Activated effector memory CD4-positive, alpha-beta T cell treated with anti-CD3 and anti-CD28 coated beads, Interleukin-2, amount 50 U/mL, for 16 hours (primary cell): ENCODE measurements at regions not wholly inside any gene's neighbourhood (a gene's known extent, or its start where the extent isn't known, plus 50 kb on each side); places are given as distances from the start of the nearest gene placed in this dataset.

ENCODE experiments used
- DNase-seq: peaks from one replicate; pipeline ENCODE4 v3.0.0-alpha.2; 2020

DNA sequence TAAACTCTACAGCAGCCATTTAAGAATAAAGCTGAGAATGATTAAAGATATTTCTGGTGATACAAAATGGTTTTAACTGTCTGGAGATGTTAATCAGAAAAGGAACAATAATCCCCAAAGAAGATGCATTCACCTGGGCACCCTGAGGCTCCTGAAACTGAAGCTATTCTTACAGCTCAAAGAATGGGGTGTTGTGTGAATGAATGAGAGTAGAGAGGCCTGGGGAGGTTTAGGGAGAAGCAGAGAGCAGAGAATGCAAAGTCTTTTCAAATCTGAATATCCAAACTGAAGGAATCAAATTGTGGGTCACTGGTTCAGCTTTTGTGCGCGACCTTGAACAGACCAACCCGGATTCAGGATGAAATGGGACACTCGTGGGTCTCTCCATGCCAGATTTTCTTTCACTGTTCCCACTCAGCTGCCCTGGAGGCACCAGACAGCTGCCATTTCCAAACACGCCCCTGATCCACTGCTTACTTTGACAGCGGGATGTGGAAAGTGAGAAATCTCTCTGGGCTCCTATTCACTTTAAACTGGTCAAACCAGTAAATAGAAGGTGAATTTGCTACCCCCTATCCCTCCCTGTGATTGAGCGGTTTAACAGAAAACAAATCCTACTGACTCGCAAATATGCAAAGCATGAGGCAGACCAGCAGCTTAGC lies 485.5 kb upstream of the THBS1 start:
- DNase-seq = no peak

- no peak for DNase-seq
Observed at GRCh38 chr15:39096608-39097205, 484.2 kb upstream of the THBS1 start.

GRCh38 chr15:39099524-39099923 lies 481.4 kb upstream of the THBS1 start:
- DNase-seq = no peak

GRCh38 chr15:39100106-39100660 lies 480.7 kb upstream of the THBS1 start:
- DNase-seq = no peak

- no peak for DNase-seq
Observed at GRCh38 chr15:39102431-39102830, 478.4 kb upstream of the THBS1 start.

GRCh38 chr15:39106950-39107349 lies 473.9 kb upstream of the THBS1 start:
- no peak for DNase-seq

DNA sequence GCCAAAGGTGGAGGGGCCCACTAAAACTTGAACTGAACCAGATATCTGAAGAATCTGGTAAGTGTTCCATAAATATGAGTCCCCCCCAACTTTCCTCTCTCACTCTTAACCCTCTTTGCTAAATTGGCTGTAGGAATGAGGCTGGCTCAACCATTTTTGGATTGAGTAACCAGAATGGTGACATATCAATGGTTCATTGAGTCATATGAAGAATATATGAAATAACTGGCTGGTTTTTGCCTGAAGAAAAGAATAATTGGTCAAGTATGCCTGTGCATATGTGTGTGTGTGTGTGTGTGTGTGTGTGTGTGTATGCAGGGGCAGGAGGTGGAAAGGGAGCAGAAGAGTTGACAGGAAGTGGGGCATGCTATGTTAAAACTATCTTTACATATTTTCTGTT lies 472.9 kb upstream of the THBS1 start:
- no peak for DNase-seq

DNA sequence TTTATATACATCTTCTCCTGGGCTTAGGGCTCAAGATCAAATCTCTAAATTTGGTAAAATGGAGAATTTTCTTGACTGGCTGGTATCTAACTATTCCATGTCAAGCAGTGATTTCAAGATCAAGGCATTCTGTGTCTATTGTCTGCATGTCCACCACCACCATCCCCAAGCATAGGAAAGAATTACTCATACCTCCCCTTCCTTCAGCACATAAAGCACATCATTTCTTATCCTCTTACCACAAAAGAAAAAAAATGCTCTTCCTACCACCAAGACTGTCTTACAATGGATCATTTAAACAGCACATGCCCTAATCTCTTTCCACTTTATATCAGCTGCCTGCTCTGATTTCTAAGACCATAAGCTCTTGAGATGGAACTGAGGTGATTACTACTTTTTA lies 470.5 kb upstream of the THBS1 start:
- no peak for DNase-seq

GRCh38 chr15:39110746-39111145 lies 470.1 kb upstream of the THBS1 start:
- no peak for DNase-seq

DNA sequence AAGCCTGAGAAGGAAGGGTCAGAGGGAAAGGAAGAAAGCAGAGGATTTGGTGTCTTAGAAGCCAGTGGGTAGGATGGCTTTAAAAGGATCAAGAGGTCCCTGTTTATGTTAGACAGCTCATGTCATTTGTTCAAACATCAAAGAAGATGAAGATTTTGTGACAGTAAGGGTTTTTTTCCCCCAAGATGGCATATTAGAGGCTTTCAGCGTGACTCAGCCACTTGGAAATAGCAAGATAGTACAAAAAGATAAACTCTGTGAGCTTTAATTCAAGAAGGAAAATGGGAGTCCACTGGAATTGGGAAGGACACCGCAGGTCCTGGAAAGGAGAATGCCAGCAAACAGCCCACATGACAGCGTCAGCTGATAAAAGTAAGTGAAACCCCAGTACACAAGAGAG lies 467.1 kb upstream of the THBS1 start:
- no peak for DNase-seq

- DNase-seq = no peak
Observed at GRCh38 chr15:39114690-39115378, 466.0 kb upstream of the THBS1 start.

DNA sequence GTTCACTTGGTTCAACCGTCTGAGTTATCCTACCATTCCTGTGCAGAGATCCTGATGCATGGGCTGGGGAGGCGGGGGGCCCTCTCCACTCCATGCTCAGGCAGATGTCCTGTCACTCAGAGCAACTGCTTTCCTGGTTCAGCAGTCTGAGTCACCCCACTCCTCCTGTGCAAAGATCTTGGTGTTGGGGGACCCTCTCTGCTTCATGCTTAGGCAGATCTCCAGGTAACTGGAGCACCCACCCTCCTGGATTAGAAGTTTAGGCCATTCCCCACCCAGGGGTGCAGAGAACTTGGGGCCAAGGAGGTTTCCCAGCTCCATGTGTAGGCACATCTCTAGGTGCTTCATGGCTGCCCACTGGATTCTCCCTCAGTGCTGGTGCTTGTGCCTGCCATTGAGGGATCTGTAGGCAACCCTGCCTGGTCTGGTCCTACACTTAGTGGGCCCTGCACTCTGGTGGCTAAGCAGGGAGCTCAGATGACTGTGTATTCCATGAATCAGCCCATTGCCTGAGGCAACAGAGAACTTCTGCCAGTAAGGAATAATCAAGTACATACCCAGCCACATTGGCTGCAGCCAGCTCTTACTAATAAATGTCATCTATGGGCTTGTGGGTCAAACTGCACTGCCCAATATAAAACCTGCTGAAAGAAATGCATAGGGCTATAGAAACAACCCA lies 465.4 kb upstream of the THBS1 start:
- DNase-seq = no peak

DNA sequence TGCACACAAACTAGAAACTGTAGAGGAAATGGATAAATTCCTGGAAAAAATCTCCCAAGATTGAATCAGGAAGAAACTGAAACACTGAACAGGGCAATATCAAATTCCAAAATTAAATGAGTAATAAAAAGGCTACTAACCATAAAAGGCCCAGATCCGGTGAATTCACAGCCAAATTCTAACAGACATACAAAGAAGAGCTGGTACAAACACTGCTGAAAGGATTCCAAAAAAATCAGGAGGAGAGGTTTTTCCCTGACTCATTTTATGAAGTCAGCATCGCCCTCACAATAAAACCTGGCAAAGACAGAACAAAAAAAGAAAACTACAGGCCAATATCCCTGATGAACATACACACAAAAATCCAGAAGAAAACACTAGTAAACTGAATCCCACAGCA lies 462.4 kb upstream of the THBS1 start:
- DNase-seq = no peak

DNA sequence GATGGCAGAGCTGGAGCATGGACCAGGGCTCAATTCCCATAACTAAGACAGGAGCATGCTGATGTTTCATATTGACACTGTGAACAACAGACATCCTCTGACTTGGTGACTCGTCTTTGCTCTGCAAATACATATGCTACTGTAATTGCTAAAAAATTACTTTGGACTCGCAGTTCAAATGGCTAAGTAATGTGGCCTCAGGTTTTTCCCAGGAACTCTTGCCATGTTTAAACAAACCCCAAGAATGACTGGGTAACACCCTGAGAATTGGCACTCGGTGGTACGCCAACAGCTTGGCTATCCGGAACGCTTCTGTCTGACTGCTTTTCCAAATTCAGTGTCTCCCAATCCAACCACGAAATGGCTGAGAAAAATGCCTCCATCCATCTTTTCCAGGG lies 456.7 kb upstream of the THBS1 start:
- DNase-seq = no peak

DNA sequence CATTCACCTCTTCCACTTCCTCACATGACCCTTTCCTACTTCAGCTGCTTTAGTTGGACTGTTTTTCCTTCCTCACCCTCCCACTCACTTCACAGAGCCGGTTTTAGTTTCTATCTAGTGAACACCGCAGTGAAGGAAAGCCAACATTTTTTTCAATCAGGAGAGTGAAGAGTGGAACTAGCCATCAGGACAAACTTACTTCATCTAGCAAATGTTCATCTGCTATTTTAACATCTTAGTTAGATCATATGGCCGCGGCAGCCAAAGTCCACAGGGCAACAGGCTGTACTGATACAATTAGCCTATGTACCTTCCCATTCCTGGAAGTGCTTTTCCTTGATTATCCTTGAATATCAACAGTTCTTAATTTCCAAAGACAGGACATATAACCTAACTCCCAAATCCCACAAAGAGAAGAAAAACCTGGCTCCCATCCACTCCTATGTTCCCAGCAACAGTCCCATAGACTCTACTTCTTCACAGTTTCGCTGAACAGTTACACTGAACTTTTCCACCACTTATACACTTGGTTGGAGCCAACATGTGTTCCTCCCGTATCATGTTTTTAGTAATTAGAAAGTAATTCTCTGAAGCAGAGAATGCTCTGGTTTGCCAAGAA lies 456.2 kb upstream of the THBS1 start:
- DNase-seq = no peak

- DNase-seq = no peak
Observed at GRCh38 chr15:39125226-39125625, 455.7 kb upstream of the THBS1 start.

GRCh38 chr15:39125904-39126303 lies 455.0 kb upstream of the THBS1 start:
- DNase-seq = peak; percentile 63

DNA sequence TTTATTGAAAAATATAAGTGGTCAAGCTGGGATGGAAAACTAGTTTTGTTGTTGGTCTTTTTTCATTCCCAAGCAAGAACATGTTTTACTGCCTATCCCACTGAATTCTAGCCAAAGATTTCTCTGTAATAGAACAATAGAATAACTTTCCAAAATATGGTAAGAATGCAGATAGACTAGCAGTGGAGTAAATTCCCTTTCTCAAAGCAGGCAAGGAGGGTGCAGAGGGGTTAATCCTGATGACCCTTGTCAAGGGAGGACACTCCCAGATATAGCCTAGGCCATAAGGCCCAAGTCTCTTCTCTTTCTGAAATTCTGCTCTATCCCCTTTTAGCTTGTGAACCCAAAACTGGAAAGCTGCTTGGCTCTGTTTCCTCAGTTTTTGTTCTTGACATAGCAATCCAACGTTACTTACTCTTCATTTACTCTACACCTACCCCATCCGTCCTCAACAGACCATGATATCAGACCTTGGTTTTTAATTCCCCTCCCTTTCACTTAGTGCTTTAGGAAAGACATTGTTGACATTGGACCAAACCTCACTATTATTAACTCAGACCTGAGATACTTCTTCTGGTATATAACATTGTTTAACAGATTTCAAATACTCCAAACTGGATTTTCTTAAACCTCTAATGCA lies 453.6 kb upstream of the THBS1 start:
- DNase-seq = no peak

DNA sequence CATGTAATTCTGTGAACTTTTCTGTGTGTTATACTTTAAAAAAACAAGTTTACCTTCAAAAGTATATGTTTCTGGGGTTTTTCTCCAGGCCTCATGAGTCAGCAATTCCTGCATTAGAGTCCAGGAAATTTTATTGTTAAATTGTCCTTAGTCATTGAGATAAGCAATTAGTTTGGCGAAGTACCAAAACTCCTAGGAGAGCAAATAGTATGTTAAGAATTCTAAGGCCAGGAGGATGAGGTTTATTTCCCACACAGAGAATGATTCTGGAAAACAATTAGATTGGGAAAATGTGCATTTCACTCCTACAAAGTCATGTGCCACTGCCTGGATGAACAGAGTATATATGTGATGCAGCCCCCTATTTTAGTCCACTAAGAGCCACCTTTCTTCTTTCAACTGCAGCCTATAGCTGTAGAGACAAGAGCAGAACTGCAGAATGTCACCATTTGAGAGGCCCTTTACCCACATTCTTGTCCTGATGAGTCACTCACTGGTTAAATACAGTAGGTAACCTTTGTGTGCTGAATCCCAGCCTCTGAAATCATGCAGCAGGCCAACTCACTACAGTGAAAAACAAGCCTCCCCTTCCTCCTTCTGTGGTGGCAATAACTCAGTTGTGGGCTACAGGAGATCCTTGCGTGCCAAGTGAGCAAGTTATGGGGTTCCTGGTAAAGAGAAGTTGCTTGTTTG lies 452.8 kb upstream of the THBS1 start:
- no peak for DNase-seq

DNA sequence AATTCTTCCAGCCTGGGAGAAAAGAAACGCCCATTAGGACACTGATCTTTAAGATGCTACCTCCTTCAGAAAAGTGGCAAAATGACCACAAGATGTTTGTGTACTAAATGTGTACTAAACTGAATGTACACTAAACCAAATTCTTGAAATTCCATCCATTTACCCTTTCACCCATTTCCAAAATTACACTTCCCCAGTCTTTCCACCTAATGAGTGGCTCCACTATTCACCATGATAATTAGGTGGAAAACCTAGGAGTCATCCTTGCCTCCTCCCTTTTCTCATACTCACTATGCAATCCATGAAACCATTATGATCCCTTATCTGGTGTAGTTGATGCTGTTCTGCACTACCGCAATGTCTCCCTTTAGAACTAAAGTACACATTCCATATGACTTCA lies 452.1 kb upstream of the THBS1 start:
- no peak for DNase-seq

DNA sequence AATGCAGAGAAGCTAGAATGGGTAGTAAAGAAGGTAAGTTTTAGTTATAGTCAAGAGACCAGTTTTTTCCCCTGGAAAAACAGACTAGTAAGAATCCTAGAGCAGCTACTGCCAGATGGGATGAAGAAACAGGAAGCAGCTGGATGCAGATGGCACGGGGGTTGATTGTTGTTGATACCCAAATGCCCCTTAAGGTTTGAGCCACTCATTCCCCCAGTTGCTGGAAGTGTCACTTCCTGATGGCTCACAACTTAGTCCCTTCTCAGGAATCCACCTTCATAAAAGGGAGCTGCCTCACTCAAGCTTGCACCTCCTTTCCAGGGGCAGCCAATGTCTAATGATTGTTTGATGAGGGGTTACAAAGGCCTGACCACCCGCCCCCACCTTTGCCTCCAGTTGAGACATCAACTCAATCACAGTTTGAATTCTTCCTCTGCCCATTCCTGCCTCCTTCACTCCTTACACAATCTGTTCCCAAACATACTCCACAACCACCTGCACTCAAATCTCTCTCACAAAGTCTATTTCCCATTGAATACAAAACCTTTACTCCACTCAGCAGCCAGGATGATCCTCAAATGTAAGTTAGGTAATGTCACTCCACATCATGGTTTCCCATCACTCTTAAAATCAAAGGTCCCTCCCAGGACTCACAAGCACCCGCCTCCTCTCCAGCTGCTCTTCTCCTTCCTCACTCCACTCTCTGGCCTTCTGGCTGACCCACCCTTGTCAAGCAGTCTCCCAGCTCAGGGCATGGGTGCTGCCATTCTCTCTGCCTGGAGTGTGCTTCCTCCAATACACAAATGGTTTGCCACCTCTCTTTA lies 450.1 kb upstream of the THBS1 start:
- DNase-seq = no peak
